ENCODE measurements at regions not wholly inside any gene's neighbourhood (a gene's known extent, or its start where the extent isn't known, plus 50 kb on each side); places are given as distances from the start of the nearest gene placed in this dataset.

- no peaks in the 10 kb centered on the region for H3K27me3 Mint-ChIP-seq
- no peak for DNase-seq
- CTCF ChIA-PET: no interaction called here
- H3K4me1 Mint-ChIP-seq: no peaks in the 10 kb centered on the region
- H3K36me3 Mint-ChIP-seq (ENCODE audit: low read depth): no peaks in the 10 kb centered on the region
- POLR2A ChIA-PET: no interaction called here
- H3K4me3 Mint-ChIP-seq: no peak overlapping the region
- no peaks in the 10 kb centered on the region for H3K9me3 Mint-ChIP-seq
- no peak overlapping the region for H3K27ac Mint-ChIP-seq
Observed at GRCh38 chr10:90635111-90635765, 222.6 kb downstream of the HTR7 start.

DNA sequence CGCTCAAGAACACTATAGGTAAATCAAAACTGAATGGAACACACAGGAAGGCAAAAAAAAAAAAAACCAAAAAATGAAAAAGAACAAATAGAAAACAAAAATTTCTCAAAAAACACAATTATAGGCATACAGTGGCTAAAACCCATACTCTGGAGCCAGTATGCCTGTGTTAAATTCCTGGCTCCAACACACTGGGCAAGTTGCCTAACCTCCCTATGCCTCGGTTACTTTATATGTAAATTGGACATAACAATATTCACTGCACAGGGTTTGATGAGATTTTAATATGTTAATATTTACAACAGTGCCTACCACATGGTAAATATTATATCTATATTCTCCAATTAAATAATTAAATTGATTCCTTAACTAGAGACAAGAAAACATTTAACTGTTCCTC is 217.1 kb downstream of the HTR7 start:
- H3K9me3 Mint-ChIP-seq: no peaks in the 10 kb centered on the region
- no peak overlapping the region for H3K4me3 Mint-ChIP-seq
- ChIA-PET POLR2A (no interaction called here), CTCF (no interaction called here)
- H3K4me1 Mint-ChIP-seq: no peaks in the 10 kb centered on the region
- no peaks in the 10 kb centered on the region for H3K27me3 Mint-ChIP-seq
- no peaks in the 10 kb centered on the region for H3K36me3 Mint-ChIP-seq (ENCODE audit: low read depth)
- H3K27ac Mint-ChIP-seq: no peak overlapping the region
- no peak for DNase-seq

- Mint-ChIP-seq H3K4me3 (no peak overlapping the region), H3K27me3 (no peaks in the 10 kb centered on the region), H3K36me3 (ENCODE audit: low read depth) (no peaks in the 10 kb centered on the region), H3K4me1 (no peaks in the 10 kb centered on the region), H3K27ac (no peak overlapping the region), H3K9me3 (no peaks in the 10 kb centered on the region)
- no peak for DNase-seq
- ChIA-PET POLR2A (no interaction called here), CTCF (no interaction called here)
Observed at GRCh38 chr10:90641731-90642130, 216.1 kb downstream of the HTR7 start.

DNA sequence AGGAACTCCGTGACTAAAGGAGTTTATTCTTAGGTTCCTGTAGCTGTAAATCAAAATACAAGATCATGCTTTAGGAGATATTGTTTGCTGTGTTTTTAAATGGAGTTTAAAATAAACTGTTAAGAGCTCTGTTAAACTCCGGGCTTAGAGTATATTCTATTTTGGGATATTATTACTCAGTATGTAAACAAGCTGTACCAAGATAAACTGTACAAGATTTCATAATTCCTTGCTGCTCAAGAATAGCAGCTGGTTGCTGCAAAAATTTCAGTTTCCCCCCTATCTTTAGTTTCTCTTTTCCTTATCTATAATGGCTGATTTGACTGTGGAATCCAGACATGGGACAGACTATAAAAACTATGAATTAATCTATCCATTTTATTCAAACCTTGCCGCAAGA is 215.7 kb downstream of the HTR7 start:
- H3K4me1 Mint-ChIP-seq: no peaks in the 10 kb centered on the region
- no peak overlapping the region for H3K27ac Mint-ChIP-seq
- no peaks in the 10 kb centered on the region for H3K36me3 Mint-ChIP-seq (ENCODE audit: low read depth)
- CTCF ChIA-PET: no interaction called here
- POLR2A ChIA-PET: no interaction called here
- no peaks in the 10 kb centered on the region for H3K9me3 Mint-ChIP-seq
- H3K4me3 Mint-ChIP-seq: no peak overlapping the region
- H3K27me3 Mint-ChIP-seq: no peaks in the 10 kb centered on the region
- no peak for DNase-seq

DNA sequence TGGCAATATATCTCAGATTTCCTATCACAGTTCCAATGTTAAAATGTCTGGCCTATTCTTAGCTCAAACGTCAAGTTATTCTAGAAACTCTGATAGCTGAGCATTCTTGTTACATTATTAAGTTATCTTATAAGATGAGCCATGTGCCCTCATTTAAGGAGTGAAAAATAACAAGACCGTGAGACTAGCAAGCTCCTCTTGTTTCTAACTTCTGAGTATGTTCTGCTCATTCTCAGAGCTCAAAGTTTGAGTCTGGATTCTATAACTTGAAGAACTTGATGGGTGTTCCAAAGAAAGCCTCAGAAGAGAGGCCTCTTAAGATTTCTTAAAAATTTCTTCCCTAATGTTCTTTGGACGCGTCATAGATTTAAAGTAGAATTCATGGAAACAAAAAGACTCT is 215.2 kb downstream of the HTR7 start:
- POLR2A ChIA-PET: no interaction called here
- no peak for DNase-seq
- H3K4me1 Mint-ChIP-seq: no peaks in the 10 kb centered on the region

DNA sequence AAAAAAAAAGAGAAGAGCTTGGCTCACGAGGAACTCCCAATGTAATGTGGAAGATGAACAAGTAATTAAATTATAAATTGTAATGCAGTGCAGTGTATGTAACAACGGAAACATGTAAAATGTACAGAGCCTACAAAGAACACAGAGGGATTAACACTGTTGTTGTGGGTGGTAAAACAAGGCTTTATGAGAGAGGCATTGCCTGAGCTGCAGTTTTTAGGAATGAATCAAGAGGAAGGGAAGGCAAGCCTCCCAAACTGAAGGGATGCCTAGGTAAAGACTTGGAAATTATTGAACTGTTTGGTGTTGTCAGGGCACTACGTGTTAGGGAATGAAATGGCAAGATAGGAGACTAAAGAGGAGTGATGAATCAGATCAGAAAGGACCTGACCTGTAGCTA is 213.7 kb downstream of the HTR7 start:
- Mint-ChIP-seq H3K4me3 (no peak overlapping the region), H3K36me3 (ENCODE audit: low read depth) (no peaks in the 10 kb centered on the region), H3K4me1 (no peaks in the 10 kb centered on the region), H3K27me3 (no peaks in the 10 kb centered on the region), H3K27ac (no peak overlapping the region), H3K9me3 (no peaks in the 10 kb centered on the region)
- DNase-seq: no peak
- ChIA-PET CTCF (no interaction called here), POLR2A (no interaction called here)

More for the DNA sequence above, 215.2 kb downstream of the HTR7 start:
- CTCF ChIA-PET: no interaction called here
- no peaks in the 10 kb centered on the region for H3K9me3 Mint-ChIP-seq
- H3K27me3 Mint-ChIP-seq: no peaks in the 10 kb centered on the region
- no peak overlapping the region for H3K4me3 Mint-ChIP-seq
- H3K27ac Mint-ChIP-seq: no peak overlapping the region
- no peaks in the 10 kb centered on the region for H3K36me3 Mint-ChIP-seq (ENCODE audit: low read depth)

DNA sequence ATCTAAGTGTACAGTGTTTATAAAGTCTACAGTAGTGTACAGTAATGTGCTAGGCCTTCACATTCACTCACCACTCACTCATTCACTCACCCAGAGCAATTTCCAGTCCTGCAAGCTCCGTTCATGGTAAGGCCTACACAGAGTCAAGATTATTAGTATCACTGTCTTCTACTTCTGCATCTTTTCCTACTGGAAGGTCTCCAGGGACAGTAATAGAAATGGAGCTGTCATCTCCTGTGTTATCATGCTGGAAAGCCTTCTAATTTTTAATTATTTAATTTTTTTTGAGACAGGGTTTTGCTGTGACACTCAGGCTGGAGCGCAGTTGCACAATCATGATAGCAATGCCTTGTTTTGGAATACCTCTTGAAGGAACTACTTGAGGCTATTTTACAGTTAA is 207.0 kb downstream of the HTR7 start:
- Mint-ChIP-seq H3K27ac (no peak overlapping the region), H3K9me3 (no peaks in the 10 kb centered on the region), H3K36me3 (ENCODE audit: low read depth) (no peaks in the 10 kb centered on the region), H3K4me1 (no peaks in the 10 kb centered on the region), H3K27me3 (no peaks in the 10 kb centered on the region), H3K4me3 (no peak overlapping the region)
- no peak for DNase-seq
- ChIA-PET POLR2A (no interaction called here), CTCF (no interaction called here)

DNA sequence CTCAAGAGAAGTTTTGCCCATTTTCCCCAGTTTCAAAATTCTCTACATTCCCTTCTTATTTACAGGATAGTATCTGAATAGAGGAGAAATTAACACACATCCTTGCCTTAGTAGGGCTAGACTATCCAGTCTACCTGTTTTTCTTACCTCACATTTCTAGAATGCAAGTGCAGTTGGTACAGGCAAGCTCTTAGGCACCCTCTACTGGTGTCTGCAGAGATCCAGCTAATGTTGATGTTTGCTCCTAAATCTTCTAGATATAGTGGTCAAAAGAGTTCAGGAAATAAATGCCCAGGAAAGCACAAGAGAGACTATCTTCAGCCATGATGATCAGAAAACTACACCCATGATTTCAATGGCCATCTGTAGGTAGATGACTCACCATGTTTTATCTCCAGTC is 205.3 kb downstream of the HTR7 start:
- CTCF ChIA-PET: no interaction called here
- H3K27ac Mint-ChIP-seq: no peak overlapping the region
- no peak for DNase-seq
- H3K36me3 Mint-ChIP-seq (ENCODE audit: low read depth): no peaks in the 10 kb centered on the region
- POLR2A ChIA-PET: no interaction called here
- H3K4me1 Mint-ChIP-seq: no peaks in the 10 kb centered on the region
- no peaks in the 10 kb centered on the region for H3K27me3 Mint-ChIP-seq
- H3K4me3 Mint-ChIP-seq: no peak overlapping the region
- no peaks in the 10 kb centered on the region for H3K9me3 Mint-ChIP-seq

GRCh38 chr10:90658791-90659190 is 199.0 kb downstream of the HTR7 start:
- Mint-ChIP-seq H3K27ac (no peak overlapping the region), H3K9me3 (no peaks in the 10 kb centered on the region), H3K27me3 (no peaks in the 10 kb centered on the region), H3K4me1 (no peaks in the 10 kb centered on the region), H3K4me3 (no peak overlapping the region), H3K36me3 (ENCODE audit: low read depth) (no peaks in the 10 kb centered on the region)
- CTCF ChIA-PET: interaction anchor here (0.6 to 0.7 kb wide), 2 partner anchors 1178 to 1668 kb away, joined by 3 read pairs; no protein-coding TSS in a partner anchor
- POLR2A ChIA-PET: no interaction called here
- no peak for DNase-seq

GRCh38 chr10:90665905-90666662 is 191.8 kb downstream of the HTR7 start:
- ChIA-PET POLR2A (no interaction called here), CTCF (no interaction called here)
- H3K27ac Mint-ChIP-seq: no peak overlapping the region
- no peak for DNase-seq
- H3K9me3 Mint-ChIP-seq: no peaks in the 10 kb centered on the region
- H3K27me3 Mint-ChIP-seq: no peaks in the 10 kb centered on the region
- no peaks in the 10 kb centered on the region for H3K36me3 Mint-ChIP-seq (ENCODE audit: low read depth)
- H3K4me3 Mint-ChIP-seq: no peak overlapping the region
- no peaks in the 10 kb centered on the region for H3K4me1 Mint-ChIP-seq

DNA sequence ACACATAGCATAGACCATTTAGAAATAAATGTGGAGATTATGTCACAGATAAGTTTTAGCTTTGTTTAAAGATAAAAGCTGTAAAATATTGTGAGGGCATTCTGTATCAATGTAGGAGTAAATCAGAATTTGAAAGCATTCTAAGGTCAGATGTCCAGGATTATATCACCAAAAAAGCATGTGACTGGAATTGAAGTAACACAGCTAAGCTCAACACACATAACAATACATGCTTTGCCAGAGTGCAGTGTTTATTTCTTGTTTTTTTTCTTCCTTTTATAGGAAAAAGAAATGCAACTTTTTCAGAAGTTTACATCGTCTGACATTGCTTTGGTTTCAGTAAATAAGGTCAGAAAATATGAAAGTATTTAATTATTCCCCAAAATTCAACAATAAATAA is 183.4 kb downstream of the HTR7 start:
- Mint-ChIP-seq H3K4me3 (no peak overlapping the region), H3K9me3 (no peaks in the 10 kb centered on the region), H3K4me1 (no peaks in the 10 kb centered on the region), H3K27me3 (peaks cover 5% of the 10 kb centered on the region), H3K27ac (no peak overlapping the region), H3K36me3 (ENCODE audit: low read depth) (no peaks in the 10 kb centered on the region)
- ChIA-PET POLR2A (no interaction called here), CTCF (no interaction called here)
- DNase-seq: no peak

GRCh38 chr10:90674928-90675327 is 182.9 kb downstream of the HTR7 start:
- CTCF ChIA-PET: no interaction called here

GRCh38 chr10:90675621-90676020 is 182.2 kb downstream of the HTR7 start:
- Mint-ChIP-seq H3K27ac (no peak overlapping the region), H3K9me3 (no peaks in the 10 kb centered on the region), H3K27me3 (peaks cover 5% of the 10 kb centered on the region), H3K4me3 (no peak overlapping the region), H3K36me3 (ENCODE audit: low read depth) (no peaks in the 10 kb centered on the region), H3K4me1 (no peaks in the 10 kb centered on the region)
- DNase-seq: no peak
- POLR2A ChIA-PET: no interaction called here
- CTCF ChIA-PET: no interaction called here

More at GRCh38 chr10:90674928-90675327, 182.9 kb downstream of the HTR7 start:
- no peaks in the 10 kb centered on the region for H3K9me3 Mint-ChIP-seq
- no peaks in the 10 kb centered on the region for H3K4me1 Mint-ChIP-seq
- POLR2A ChIA-PET: no interaction called here
- DNase-seq: no peak
- H3K27me3 Mint-ChIP-seq: peaks cover 5% of the 10 kb centered on the region
- no peak overlapping the region for H3K4me3 Mint-ChIP-seq
- H3K27ac Mint-ChIP-seq: no peak overlapping the region
- no peaks in the 10 kb centered on the region for H3K36me3 Mint-ChIP-seq (ENCODE audit: low read depth)
